Liver (tissue), 3 donors: ENCODE measurements at regions not wholly inside any gene's neighbourhood (a gene's known extent, or its start where the extent isn't known, plus 50 kb on each side); places are given as distances from the start of the nearest gene placed in this dataset.
"Not testable (repeated sequence)": the region's sequence is repeated elsewhere in the genome, so short reads cannot be mapped to it uniquely, and the experiment has no call there.

Experiments
- CTCF ChIP-seq: fragments of 150-350 bp; IDR thresholded peaks from 2 replicates; pipeline ENCODE4 v1.5.1; 2017; ENCODE audit warnings: improper control_type of control experiment, low read depth, low read length; ENCODE audit not compliant: missing input control
- GABPA ChIP-seq, 2 donors: IDR thresholded peaks in 1 of 2; conservative IDR thresholded peaks in 1 of 2; 2 replicates each; pipeline ENCODE4 v1.6.1; 2016; ENCODE audit warnings: antibody characterized with exemption in 2 of 2, mild to moderate bottlenecking in 1 of 2, moderate library complexity in 1 of 2
- MAX ChIP-seq: IDR thresholded peaks from 2 replicates; pipeline ENCODE4 v1.6.1; 2016; ENCODE audit warnings: antibody characterized with exemption
- SP1 ChIP-seq: IDR thresholded peaks from 2 replicates; pipeline ENCODE4 v1.6.1; 2018; ENCODE audit warnings: antibody characterized with exemption, mild to moderate bottlenecking
- TAF1 ChIP-seq: conservative IDR thresholded peaks from 2 replicates; pipeline ENCODE4 v1.6.1; 2016; ENCODE audit warnings: antibody characterized with exemption, mild to moderate bottlenecking
- YY1 ChIP-seq: IDR thresholded peaks from 2 replicates; pipeline ENCODE4 v1.6.1; 2016; ENCODE audit warnings: antibody characterized with exemption, mild to moderate bottlenecking
- donor health status: healthy.
- donor health status: healthy.

GRCh38 chr5:25088689-25089088 is 443.9 kb upstream of the CDH10 start:
- TF ChIP-seq CTCF; TAF1; SP1; MAX; GABPA (IDR thresholded peaks at IDR 0.05 in 1 of 2, conservative IDR thresholded peaks at IDR 0.05 in 1 of 2); YY1: not testable (repeated sequence)
